A549 (cell line): ENCODE measurements at regions not wholly inside any gene's neighbourhood (a gene's known extent, or its start where the extent isn't known, plus 50 kb on each side); places are given as distances from the start of the nearest gene placed in this dataset.

Experiments
- CBX2 ChIP-seq: fragments of 200-600 bp; sonication (generic); IDR thresholded peaks from 2 replicates; pipeline ENCODE4 v1.6.1; 2016; ENCODE audit warnings: low read depth, mild to moderate bottlenecking, borderline replicate concordance
- FOSL2 ChIP-seq, 2 experiments: fragments of 450-650 bp in 1 of 2; fragments of >200 bp in 1 of 2; sonication (Bioruptor Twin) in 1 of 2; formaldehyde crosslinking; IDR thresholded peaks; 2 replicates each; pipeline versions ENCODE4 v1.5.0 to v1.6.1; 2016 to 2020; ENCODE audit warnings: mild to moderate bottlenecking in 1 of 2, moderate library complexity in 1 of 2
- KDM1A ChIP-seq: fragments of 200-600 bp; sonication (generic); IDR thresholded peaks from 2 replicates; pipeline ENCODE4 v1.6.1; 2016; ENCODE audit warnings: low read depth, mild to moderate bottlenecking
- MYC ChIP-seq: IDR thresholded peaks from 2 replicates; pipeline ENCODE4 v1.6.1; 2012; ENCODE audit warnings: mild to moderate bottlenecking, inconsistent platforms, low read length, improper control_type of control experiment, borderline replicate concordance
- PHF8 ChIP-seq: fragments of 200-600 bp; sonication (generic); IDR thresholded peaks from 2 replicates; pipeline ENCODE4 v1.6.1; 2016; ENCODE audit warnings: low read depth, mild to moderate bottlenecking, antibody characterized with exemption, moderate library complexity, borderline replicate concordance
- POLR2A ChIP-seq: IDR thresholded peaks from 2 replicates; pipeline ENCODE4 v1.6.1; 2012; ENCODE audit warnings: mild to moderate bottlenecking, low read length
- RFX5 ChIP-seq: fragments of 450-650 bp; IDR thresholded peaks from 2 replicates; pipeline ENCODE4 v1.7.1; 2014; ENCODE audit warnings: antibody characterized with exemption, mild to moderate bottlenecking, moderate library complexity
- TF ChIP-seq, protein P1 (sequence below): fragments of >200 bp; sonication (Bioruptor Twin); formaldehyde crosslinking; IDR thresholded peaks from 3 replicates; pipeline ENCODE4 v1.5.1; 2016
- TF ChIP-seq, protein P2 (sequence below): fragments of 200-600 bp; sonication (generic); IDR thresholded peaks from 2 replicates; pipeline ENCODE4 v1.6.1; 2016; ENCODE audit warnings: antibody characterized with exemption, mild to moderate bottlenecking, moderate library complexity
- TF ChIP-seq, protein P3 (sequence below): fragments of 450-650 bp; IDR thresholded peaks from 2 replicates; pipeline ENCODE4 v1.6.1; 2014; ENCODE audit warnings: antibody characterized with exemption
- TF ChIP-seq, protein P4 (sequence below): IDR thresholded peaks from 2 replicates; pipeline ENCODE4 v1.6.1; 2012

DNA sequence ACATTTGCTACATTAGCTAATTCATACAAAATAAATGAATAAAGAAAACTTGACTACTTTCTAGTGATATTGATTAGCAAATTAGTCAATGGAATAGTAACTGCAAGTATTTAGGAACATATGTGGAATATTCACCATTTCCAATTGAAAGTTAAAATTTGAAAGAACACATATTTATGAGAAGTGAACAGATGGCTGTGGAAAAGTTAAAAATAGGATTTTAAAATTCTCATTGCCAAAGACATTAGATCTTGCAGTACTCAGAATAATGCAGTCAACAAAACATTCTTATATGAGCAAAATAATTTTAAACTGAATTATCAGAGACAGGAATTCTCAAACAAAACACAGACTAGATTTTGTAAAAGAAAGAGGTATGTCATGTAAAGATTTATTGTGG is 613.9 kb upstream of the NOVA1 start:
- TF ChIP-seq POLR2A (no peak), CBX2 (no peak), KDM1A (no peak), FOSL2 (IDR thresholded peaks at IDR 0.05) (no peak), FOSL2 (CRISPR knock-in tag; IDR thresholded peaks at IDR 0.05) (no peak), PHF8 (no peak), RFX5 (no peak), MYC (no peak)
- TF ChIP-seq, protein P1, sequence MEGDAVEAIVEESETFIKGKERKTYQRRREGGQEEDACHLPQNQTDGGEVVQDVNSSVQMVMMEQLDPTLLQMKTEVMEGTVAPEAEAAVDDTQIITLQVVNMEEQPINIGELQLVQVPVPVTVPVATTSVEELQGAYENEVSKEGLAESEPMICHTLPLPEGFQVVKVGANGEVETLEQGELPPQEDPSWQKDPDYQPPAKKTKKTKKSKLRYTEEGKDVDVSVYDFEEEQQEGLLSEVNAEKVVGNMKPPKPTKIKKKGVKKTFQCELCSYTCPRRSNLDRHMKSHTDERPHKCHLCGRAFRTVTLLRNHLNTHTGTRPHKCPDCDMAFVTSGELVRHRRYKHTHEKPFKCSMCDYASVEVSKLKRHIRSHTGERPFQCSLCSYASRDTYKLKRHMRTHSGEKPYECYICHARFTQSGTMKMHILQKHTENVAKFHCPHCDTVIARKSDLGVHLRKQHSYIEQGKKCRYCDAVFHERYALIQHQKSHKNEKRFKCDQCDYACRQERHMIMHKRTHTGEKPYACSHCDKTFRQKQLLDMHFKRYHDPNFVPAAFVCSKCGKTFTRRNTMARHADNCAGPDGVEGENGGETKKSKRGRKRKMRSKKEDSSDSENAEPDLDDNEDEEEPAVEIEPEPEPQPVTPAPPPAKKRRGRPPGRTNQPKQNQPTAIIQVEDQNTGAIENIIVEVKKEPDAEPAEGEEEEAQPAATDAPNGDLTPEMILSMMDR: no peak
- TF ChIP-seq, protein P2, sequence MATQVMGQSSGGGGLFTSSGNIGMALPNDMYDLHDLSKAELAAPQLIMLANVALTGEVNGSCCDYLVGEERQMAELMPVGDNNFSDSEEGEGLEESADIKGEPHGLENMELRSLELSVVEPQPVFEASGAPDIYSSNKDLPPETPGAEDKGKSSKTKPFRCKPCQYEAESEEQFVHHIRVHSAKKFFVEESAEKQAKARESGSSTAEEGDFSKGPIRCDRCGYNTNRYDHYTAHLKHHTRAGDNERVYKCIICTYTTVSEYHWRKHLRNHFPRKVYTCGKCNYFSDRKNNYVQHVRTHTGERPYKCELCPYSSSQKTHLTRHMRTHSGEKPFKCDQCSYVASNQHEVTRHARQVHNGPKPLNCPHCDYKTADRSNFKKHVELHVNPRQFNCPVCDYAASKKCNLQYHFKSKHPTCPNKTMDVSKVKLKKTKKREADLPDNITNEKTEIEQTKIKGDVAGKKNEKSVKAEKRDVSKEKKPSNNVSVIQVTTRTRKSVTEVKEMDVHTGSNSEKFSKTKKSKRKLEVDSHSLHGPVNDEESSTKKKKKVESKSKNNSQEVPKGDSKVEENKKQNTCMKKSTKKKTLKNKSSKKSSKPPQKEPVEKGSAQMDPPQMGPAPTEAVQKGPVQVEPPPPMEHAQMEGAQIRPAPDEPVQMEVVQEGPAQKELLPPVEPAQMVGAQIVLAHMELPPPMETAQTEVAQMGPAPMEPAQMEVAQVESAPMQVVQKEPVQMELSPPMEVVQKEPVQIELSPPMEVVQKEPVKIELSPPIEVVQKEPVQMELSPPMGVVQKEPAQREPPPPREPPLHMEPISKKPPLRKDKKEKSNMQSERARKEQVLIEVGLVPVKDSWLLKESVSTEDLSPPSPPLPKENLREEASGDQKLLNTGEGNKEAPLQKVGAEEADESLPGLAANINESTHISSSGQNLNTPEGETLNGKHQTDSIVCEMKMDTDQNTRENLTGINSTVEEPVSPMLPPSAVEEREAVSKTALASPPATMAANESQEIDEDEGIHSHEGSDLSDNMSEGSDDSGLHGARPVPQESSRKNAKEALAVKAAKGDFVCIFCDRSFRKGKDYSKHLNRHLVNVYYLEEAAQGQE: no peak
- TF ChIP-seq, protein P3, sequence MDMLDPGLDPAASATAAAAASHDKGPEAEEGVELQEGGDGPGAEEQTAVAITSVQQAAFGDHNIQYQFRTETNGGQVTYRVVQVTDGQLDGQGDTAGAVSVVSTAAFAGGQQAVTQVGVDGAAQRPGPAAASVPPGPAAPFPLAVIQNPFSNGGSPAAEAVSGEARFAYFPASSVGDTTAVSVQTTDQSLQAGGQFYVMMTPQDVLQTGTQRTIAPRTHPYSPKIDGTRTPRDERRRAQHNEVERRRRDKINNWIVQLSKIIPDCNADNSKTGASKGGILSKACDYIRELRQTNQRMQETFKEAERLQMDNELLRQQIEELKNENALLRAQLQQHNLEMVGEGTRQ: no peak
- TF ChIP-seq, protein P4, sequence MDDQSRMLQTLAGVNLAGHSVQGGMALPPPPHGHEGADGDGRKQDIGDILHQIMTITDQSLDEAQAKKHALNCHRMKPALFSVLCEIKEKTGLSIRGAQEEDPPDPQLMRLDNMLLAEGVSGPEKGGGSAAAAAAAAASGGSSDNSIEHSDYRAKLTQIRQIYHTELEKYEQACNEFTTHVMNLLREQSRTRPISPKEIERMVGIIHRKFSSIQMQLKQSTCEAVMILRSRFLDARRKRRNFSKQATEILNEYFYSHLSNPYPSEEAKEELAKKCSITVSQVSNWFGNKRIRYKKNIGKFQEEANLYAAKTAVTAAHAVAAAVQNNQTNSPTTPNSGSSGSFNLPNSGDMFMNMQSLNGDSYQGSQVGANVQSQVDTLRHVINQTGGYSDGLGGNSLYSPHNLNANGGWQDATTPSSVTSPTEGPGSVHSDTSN: no peak
